SK-N-SH (cell line): ENCODE measurements at regions not wholly inside any gene's neighbourhood (a gene's known extent, or its start where the extent isn't known, plus 50 kb on each side); places are given as distances from the start of the nearest gene placed in this dataset.

ENCODE experiments used
- CTCF ChIA-PET: fragments of 300-600, 350-600 bp; formaldehyde crosslinking; extraction: SDS; loops from one replicate; lab custom pipeline; 2021; lab: Yijun Ruan, JAX
- POLR2A ChIA-PET: fragments of 350-600 bp; sonication (Branson Sonifier 250); formaldehyde crosslinking; extraction: SDS; loops from one replicate; lab custom pipeline; 2020; ENCODE audit warnings: antibody characterized with exemption, inconsistent platforms; lab: Yijun Ruan, JAX
- DNase-seq: peaks from one replicate; pipeline ENCODE4 v3.0.0; 2012
- H2AFZ ChIP-seq: fragments of 200-600 bp; sonication (generic); 2 replicates; pipeline ENCODE4 v1.8.1; 2016; ENCODE audit warnings: antibody characterized with exemption, mild to moderate bottlenecking, low read depth
- H3F3A ChIP-seq: fragments of 200-600 bp; sonication (generic); replicated peaks from 2 replicates; pipeline ENCODE3; 2016; ENCODE audit warnings: antibody characterized with exemption, mild to moderate bottlenecking; ENCODE audit not compliant: insufficient read depth
- H3K27ac ChIP-seq, 2 experiments: fragments of 200-500 bp in 1 of 2; fragments of 200-600 bp in 1 of 2; sonication (Bioruptor generic) in 1 of 2; sonication (generic), shearing (Covaris generic) in 1 of 2; 2 replicates each; pipeline versions ENCODE4 v1.5.1 to v1.6.1; 2014 to 2016; ENCODE audit warnings: low read depth in 2 of 2, inconsistent platforms in 1 of 2, low read length in 1 of 2, mild to moderate bottlenecking in 1 of 2, mixed read lengths in 1 of 2
- H3K27me3 ChIP-seq: fragments of 200-600 bp; sonication (generic), shearing (Covaris generic); 2 replicates; pipeline ENCODE4 v1.6.1; 2016; ENCODE audit warnings: mixed run types; ENCODE audit not compliant: insufficient read depth
- H3K36me3 ChIP-seq, 2 experiments: fragments of 200-500 bp in 1 of 2; fragments of 200-600 bp in 1 of 2; sonication (Bioruptor generic) in 1 of 2; sonication (generic) in 1 of 2; replicated peaks in 1 of 2; 2 replicates each; pipeline versions ENCODE3 to v1.5.1; 2014 to 2016; ENCODE audit warnings: low read length in 1 of 2, mild to moderate bottlenecking in 1 of 2; ENCODE audit not compliant: insufficient read depth in 2 of 2, control insufficient read depth in 1 of 2
- H3K4me1 ChIP-seq, 2 experiments: fragments of 200-500 bp in 1 of 2; fragments of 200-600 bp in 1 of 2; sonication (Bioruptor generic) in 1 of 2; sonication (generic), shearing (Covaris generic) in 1 of 2; 2 replicates each; pipeline versions ENCODE4 v1.5.1 to v1.6.1; 2014 to 2016; ENCODE audit warnings: low read depth in 1 of 2, low read length in 1 of 2, mixed run types in 1 of 2; ENCODE audit not compliant: insufficient read depth in 2 of 2, control insufficient read depth in 1 of 2
- H3K4me2 ChIP-seq: fragments of 200-600 bp; sonication (generic), shearing (Covaris generic); 2 replicates; pipeline ENCODE4 v1.6.1; 2017; ENCODE audit warnings: mixed run types
- H3K4me3 ChIP-seq, 2 experiments: fragments of 200-500 bp in 1 of 2; fragments of 200-600 bp in 1 of 2; sonication (Bioruptor generic) in 1 of 2; sonication (generic), shearing (Covaris generic) in 1 of 2; 2 replicates each; pipeline versions ENCODE4 v1.5.1 to v1.8.1; 2014 to 2016; ENCODE audit warnings: low read depth in 2 of 2, inconsistent platforms in 1 of 2, low read length in 1 of 2, mild to moderate bottlenecking in 1 of 2, mixed read lengths in 1 of 2, moderate library complexity in 1 of 2
- H3K79me2 ChIP-seq: fragments of 200-600 bp; sonication (generic); 2 replicates; pipeline ENCODE4 v1.8.1; 2017; ENCODE audit warnings: mild to moderate bottlenecking; ENCODE audit not compliant: insufficient read depth
- H3K9ac ChIP-seq: fragments of 200-600 bp; sonication (generic); 2 replicates; pipeline ENCODE4 v1.6.1; 2017; ENCODE audit warnings: mixed run types
- H3K9me2 ChIP-seq: fragments of 200-600 bp; sonication (generic); 2 replicates; pipeline ENCODE4 v1.6.1; 2017; ENCODE audit warnings: mixed run types
- H3K9me3 ChIP-seq: fragments of 200-600 bp; sonication (generic); 2 replicates; pipeline ENCODE4 v1.6.1; 2017; ENCODE audit warnings: mixed run types, mild to moderate bottlenecking, moderate library complexity
- H4K20me1 ChIP-seq: fragments of 200-600 bp; sonication (generic); 2 replicates; pipeline ENCODE4 v1.6.1; 2017; ENCODE audit warnings: mild to moderate bottlenecking, mixed run types; ENCODE audit not compliant: insufficient read depth
- CHD2 ChIP-seq: fragments of 150-350 bp; IDR thresholded peaks from 2 replicates; pipeline ENCODE4 v1.6.1; 2018; ENCODE audit warnings: low read length; ENCODE audit not compliant: partially characterized antibody
- ELF1 ChIP-seq: IDR thresholded peaks from 2 replicates; pipeline ENCODE4 v1.4.0; 2012
- EP300 ChIP-seq, 2 experiments: IDR thresholded peaks; 2 replicates each; pipeline versions ENCODE4 v1.4.0 to v1.6.1; 2012; ENCODE audit warnings: borderline replicate concordance in 1 of 2, low read depth in 1 of 2, low read length in 1 of 2
- FOXM1 ChIP-seq: IDR thresholded peaks from 2 replicates; pipeline ENCODE4 v1.4.0; 2012; ENCODE audit warnings: low read depth, mild to moderate bottlenecking
- MEF2A ChIP-seq: IDR thresholded peaks from 2 replicates; pipeline ENCODE4 v1.4.0; 2012; ENCODE audit warnings: low read depth, borderline replicate concordance
- NFIC ChIP-seq: IDR thresholded peaks from 2 replicates; pipeline ENCODE4 v1.4.0; 2012; ENCODE audit warnings: borderline replicate concordance
- POLR2AphosphoS5 ChIP-seq: IDR thresholded peaks from 2 replicates; pipeline ENCODE4 v1.6.1; 2012; ENCODE audit warnings: low read depth, low read length
- RCOR1 ChIP-seq: fragments of 150-350 bp; IDR thresholded peaks from 2 replicates; pipeline ENCODE4 v1.6.1; 2017; ENCODE audit warnings: antibody characterized with exemption, low read length
- RFX5 ChIP-seq: IDR thresholded peaks from 2 replicates; pipeline ENCODE4 v1.6.1; 2012; ENCODE audit warnings: mild to moderate bottlenecking, improper control_type of control experiment, low read length
- SIN3A ChIP-seq: IDR thresholded peaks from 2 replicates; pipeline ENCODE4 v1.6.1; 2012; ENCODE audit warnings: low read depth, mild to moderate bottlenecking, low read length, moderate library complexity, borderline replicate concordance
- TAF1 ChIP-seq: IDR thresholded peaks from 2 replicates; pipeline ENCODE4 v1.6.1; 2012; ENCODE audit warnings: low read depth, mild to moderate bottlenecking, low read length, moderate library complexity, borderline replicate concordance
- TCF12 ChIP-seq: IDR thresholded peaks from 2 replicates; pipeline ENCODE4 v1.4.0; 2012
- TEAD4 ChIP-seq: IDR thresholded peaks from 2 replicates; pipeline ENCODE4 v1.4.0; 2012; ENCODE audit warnings: mild to moderate bottlenecking, borderline replicate concordance; ENCODE audit not compliant: insufficient read depth
- USF2 ChIP-seq: fragments of 150-350 bp; IDR thresholded peaks from 2 replicates; pipeline ENCODE4 v1.6.1; 2017; ENCODE audit warnings: antibody characterized with exemption, low read length, low read depth, borderline replicate concordance
- YY1 ChIP-seq: IDR thresholded peaks from 2 replicates; pipeline ENCODE4 v1.4.0; 2012; ENCODE audit warnings: low read depth, mild to moderate bottlenecking
- WGBS: methylation state at CpG from one replicate; pipeline ENCODE4 v1.1.6; 2017; ENCODE audit warnings: low lambda C conversion rate; 5-methylcytosine and 5-hydroxymethylcytosine counted together
- TF ChIP-seq, protein P1 (sequence below): IDR thresholded peaks from 2 replicates; pipeline ENCODE4 v1.6.1; 2012; ENCODE audit warnings: mild to moderate bottlenecking, low read depth, low read length, moderate library complexity
- TF ChIP-seq, protein P2 (sequence below): IDR thresholded peaks from 2 replicates; pipeline ENCODE4 v1.4.0; 2012; ENCODE audit warnings: low read depth, borderline replicate concordance
- TF ChIP-seq, protein P3 (sequence below): fragments of 200-600 bp; sonication (generic); IDR thresholded peaks from 2 replicates; pipeline ENCODE4 v1.6.1; 2017; ENCODE audit warnings: antibody characterized with exemption, mild to moderate bottlenecking, moderate library complexity
- TF ChIP-seq, protein P4 (sequence below): IDR thresholded peaks from 2 replicates; pipeline ENCODE4 v1.4.0; 2012; ENCODE audit warnings: low read depth, borderline replicate concordance

DNA sequence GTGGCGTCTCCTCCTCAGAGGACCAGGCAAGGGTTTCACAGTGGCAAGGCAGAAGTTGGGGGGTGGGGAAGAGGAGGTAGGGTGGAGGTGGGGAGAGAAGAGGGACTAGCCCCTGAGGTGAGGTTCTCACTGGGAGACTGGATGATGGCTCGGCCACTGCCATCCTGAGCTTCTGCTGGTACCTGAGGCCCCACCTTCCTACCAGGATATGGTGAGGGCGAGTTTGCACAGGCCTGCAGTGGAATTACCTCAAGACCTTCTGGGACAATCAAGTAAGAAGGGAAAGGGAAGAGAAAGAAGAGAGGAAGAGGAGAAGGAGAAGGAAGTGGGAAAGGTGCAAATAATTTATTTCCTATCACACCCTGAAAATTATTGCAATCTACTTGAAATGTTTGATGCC lies 111.8 kb upstream of the GDF10 start:
- H3K9ac ChIP-seq = no peak overlapping the region
- CTCF ChIA-PET = no interaction called here
- POLR2A ChIA-PET = no interaction called here

GRCh38 chr10:47189802-47190201 lies 110.2 kb upstream of the GDF10 start:
- H3F3A ChIP-seq = no peaks in the 10 kb centered on the region
- H3K9me3 ChIP-seq = no peaks in the 10 kb centered on the region
- H3K4me1 ChIP-seq = peaks cover 0 to 3% of the 10 kb centered on the region in 2 experiments; a peak in 1 of 4 replicates
- H3K27me3 ChIP-seq = no peaks in the 10 kb centered on the region
- no peak for DNase-seq
- no peaks in the 10 kb centered on the region for H3K9me2 ChIP-seq
- H2AFZ ChIP-seq = no peak overlapping the region
- ChIA-PET CTCF (interaction anchor here (0.8 kb wide), 1 partner anchor 29 kb away, joined by 3 read pairs; no protein-coding TSS in a partner anchor), POLR2A (no interaction called here)
- no peaks in the 10 kb centered on the region for H3K79me2 ChIP-seq
- H3K9ac ChIP-seq = no peak overlapping the region
- H3K27ac ChIP-seq = no peak overlapping the region
- H3K4me2 ChIP-seq = no peak overlapping the region
- no peaks in the 10 kb centered on the region for H4K20me1 ChIP-seq
- H3K4me3 ChIP-seq = no peak overlapping the region
- 24% methylated on average over 4 of the region's 6 CpGs for WGBS
- H3K36me3 ChIP-seq = no peaks in the 10 kb centered on the region
- TF ChIP-seq MEF2A (no peak), YY1 (no peak)
- TF ChIP-seq, protein P1, sequence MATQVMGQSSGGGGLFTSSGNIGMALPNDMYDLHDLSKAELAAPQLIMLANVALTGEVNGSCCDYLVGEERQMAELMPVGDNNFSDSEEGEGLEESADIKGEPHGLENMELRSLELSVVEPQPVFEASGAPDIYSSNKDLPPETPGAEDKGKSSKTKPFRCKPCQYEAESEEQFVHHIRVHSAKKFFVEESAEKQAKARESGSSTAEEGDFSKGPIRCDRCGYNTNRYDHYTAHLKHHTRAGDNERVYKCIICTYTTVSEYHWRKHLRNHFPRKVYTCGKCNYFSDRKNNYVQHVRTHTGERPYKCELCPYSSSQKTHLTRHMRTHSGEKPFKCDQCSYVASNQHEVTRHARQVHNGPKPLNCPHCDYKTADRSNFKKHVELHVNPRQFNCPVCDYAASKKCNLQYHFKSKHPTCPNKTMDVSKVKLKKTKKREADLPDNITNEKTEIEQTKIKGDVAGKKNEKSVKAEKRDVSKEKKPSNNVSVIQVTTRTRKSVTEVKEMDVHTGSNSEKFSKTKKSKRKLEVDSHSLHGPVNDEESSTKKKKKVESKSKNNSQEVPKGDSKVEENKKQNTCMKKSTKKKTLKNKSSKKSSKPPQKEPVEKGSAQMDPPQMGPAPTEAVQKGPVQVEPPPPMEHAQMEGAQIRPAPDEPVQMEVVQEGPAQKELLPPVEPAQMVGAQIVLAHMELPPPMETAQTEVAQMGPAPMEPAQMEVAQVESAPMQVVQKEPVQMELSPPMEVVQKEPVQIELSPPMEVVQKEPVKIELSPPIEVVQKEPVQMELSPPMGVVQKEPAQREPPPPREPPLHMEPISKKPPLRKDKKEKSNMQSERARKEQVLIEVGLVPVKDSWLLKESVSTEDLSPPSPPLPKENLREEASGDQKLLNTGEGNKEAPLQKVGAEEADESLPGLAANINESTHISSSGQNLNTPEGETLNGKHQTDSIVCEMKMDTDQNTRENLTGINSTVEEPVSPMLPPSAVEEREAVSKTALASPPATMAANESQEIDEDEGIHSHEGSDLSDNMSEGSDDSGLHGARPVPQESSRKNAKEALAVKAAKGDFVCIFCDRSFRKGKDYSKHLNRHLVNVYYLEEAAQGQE = no peak
- TF ChIP-seq, protein P2, sequence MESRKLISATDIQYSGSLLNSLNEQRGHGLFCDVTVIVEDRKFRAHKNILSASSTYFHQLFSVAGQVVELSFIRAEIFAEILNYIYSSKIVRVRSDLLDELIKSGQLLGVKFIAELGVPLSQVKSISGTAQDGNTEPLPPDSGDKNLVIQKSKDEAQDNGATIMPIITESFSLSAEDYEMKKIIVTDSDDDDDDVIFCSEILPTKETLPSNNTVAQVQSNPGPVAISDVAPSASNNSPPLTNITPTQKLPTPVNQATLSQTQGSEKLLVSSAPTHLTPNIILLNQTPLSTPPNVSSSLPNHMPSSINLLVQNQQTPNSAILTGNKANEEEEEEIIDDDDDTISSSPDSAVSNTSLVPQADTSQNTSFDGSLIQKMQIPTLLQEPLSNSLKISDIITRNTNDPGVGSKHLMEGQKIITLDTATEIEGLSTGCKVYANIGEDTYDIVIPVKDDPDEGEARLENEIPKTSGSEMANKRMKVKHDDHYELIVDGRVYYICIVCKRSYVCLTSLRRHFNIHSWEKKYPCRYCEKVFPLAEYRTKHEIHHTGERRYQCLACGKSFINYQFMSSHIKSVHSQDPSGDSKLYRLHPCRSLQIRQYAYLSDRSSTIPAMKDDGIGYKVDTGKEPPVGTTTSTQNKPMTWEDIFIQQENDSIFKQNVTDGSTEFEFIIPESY = no peak
- TF ChIP-seq, protein P3, sequence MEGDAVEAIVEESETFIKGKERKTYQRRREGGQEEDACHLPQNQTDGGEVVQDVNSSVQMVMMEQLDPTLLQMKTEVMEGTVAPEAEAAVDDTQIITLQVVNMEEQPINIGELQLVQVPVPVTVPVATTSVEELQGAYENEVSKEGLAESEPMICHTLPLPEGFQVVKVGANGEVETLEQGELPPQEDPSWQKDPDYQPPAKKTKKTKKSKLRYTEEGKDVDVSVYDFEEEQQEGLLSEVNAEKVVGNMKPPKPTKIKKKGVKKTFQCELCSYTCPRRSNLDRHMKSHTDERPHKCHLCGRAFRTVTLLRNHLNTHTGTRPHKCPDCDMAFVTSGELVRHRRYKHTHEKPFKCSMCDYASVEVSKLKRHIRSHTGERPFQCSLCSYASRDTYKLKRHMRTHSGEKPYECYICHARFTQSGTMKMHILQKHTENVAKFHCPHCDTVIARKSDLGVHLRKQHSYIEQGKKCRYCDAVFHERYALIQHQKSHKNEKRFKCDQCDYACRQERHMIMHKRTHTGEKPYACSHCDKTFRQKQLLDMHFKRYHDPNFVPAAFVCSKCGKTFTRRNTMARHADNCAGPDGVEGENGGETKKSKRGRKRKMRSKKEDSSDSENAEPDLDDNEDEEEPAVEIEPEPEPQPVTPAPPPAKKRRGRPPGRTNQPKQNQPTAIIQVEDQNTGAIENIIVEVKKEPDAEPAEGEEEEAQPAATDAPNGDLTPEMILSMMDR = no peak

More for the DNA sequence above, 111.8 kb upstream of the GDF10 start:
- Histone ChIP-seq H3K79me2 (no peaks in the 10 kb centered on the region), H3K4me1 (peaks cover 0 to 9% of the 10 kb centered on the region in 2 experiments; a peak in 1 of 4 replicates)
- TF ChIP-seq NFIC (no peak), RFX5 (no peak), POLR2AphosphoS5 (no peak), FOXM1 (no peak), USF2 (no peak), TEAD4 (no peak), CHD2 (no peak), TCF12 (no peak), EP300 (IDR thresholded peaks at IDR 0.05; ENCODE audit: borderline replicate concordance in 1 of 2, low read depth in 1 of 2, low read length in 1 of 2) (no peak), RCOR1 (no peak), TAF1 (no peak), ELF1 (no peak), SIN3A (no peak)
- TF ChIP-seq, protein P4, sequence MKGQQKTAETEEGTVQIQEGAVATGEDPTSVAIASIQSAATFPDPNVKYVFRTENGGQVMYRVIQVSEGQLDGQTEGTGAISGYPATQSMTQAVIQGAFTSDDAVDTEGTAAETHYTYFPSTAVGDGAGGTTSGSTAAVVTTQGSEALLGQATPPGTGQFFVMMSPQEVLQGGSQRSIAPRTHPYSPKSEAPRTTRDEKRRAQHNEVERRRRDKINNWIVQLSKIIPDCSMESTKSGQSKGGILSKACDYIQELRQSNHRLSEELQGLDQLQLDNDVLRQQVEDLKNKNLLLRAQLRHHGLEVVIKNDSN = no peak
- TF ChIP-seq, protein P2 = no peak
- TF ChIP-seq, all 33 proteins: peak for 0
- H3K4me2 ChIP-seq = no peak overlapping the region
- DNase-seq = no peak
- H3K27ac ChIP-seq = no peak overlapping the region
- no peaks in the 10 kb centered on the region for H3K27me3 ChIP-seq
- H4K20me1 ChIP-seq = no peaks in the 10 kb centered on the region
- no peaks in the 10 kb centered on the region for H3K9me2 ChIP-seq
- H3K36me3 ChIP-seq = no peaks in the 10 kb centered on the region
- H3F3A ChIP-seq = no peaks in the 10 kb centered on the region
- no peak overlapping the region for H2AFZ ChIP-seq
- H3K4me3 ChIP-seq = no peak overlapping the region
- H3K9me3 ChIP-seq = no peaks in the 10 kb centered on the region
- 16% methylated on average over 3 of the region's 3 CpGs for WGBS
